Coronary artery (tissue), 2 donors: ENCODE measurements at regions not wholly inside any gene's neighbourhood (a gene's known extent, or its start where the extent isn't known, plus 50 kb on each side); places are given as distances from the start of the nearest gene placed in this dataset.

Source experiments
- DNase-seq: peaks from one replicate; pipeline ENCODE4 v3.0.0-alpha.2; 2017; ENCODE audit warnings: low spot score
- H3K27ac ChIP-seq, 2 donors: fragments of 200-600 bp; sonication (generic); one replicate each; pipeline ENCODE4 v1.5.1; 2016 to 2019
- H3K4me3 ChIP-seq: fragments of 200-600 bp; sonication (generic); 2 replicates; pipeline ENCODE4 v1.5.1; 2016; ENCODE audit warnings: mild to moderate bottlenecking, moderate library complexity
- TF ChIP-seq, protein P1 (sequence below): fragments of 200-600 bp; sonication (generic); IDR thresholded peaks from one replicate; pipeline ENCODE4 v1.5.1; 2019; ENCODE audit warnings: antibody characterized with exemption

- Histone ChIP-seq H3K4me3 (no peak overlapping the region), H3K27ac (no peak overlapping the region)
- TF ChIP-seq, protein P1, sequence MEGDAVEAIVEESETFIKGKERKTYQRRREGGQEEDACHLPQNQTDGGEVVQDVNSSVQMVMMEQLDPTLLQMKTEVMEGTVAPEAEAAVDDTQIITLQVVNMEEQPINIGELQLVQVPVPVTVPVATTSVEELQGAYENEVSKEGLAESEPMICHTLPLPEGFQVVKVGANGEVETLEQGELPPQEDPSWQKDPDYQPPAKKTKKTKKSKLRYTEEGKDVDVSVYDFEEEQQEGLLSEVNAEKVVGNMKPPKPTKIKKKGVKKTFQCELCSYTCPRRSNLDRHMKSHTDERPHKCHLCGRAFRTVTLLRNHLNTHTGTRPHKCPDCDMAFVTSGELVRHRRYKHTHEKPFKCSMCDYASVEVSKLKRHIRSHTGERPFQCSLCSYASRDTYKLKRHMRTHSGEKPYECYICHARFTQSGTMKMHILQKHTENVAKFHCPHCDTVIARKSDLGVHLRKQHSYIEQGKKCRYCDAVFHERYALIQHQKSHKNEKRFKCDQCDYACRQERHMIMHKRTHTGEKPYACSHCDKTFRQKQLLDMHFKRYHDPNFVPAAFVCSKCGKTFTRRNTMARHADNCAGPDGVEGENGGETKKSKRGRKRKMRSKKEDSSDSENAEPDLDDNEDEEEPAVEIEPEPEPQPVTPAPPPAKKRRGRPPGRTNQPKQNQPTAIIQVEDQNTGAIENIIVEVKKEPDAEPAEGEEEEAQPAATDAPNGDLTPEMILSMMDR = no peak
- DNase-seq = no peak
Measured at GRCh38 chr6:9784786-9785185, 630.1 kb downstream of the TFAP2A start.

GRCh38 chr6:9783567-9783966, 631.3 kb downstream of the TFAP2A start:
- DNase-seq = no peak
- Histone ChIP-seq H3K27ac (no peak overlapping the region), H3K4me3 (no peak overlapping the region)
- TF ChIP-seq, protein P1 = no peak

GRCh38 chr6:9766240-9766915, 648.5 kb downstream of the TFAP2A start:
- Histone ChIP-seq H3K27ac (no peak overlapping the region), H3K4me3 (no peak overlapping the region)
- DNase-seq = no peak
- TF ChIP-seq, protein P1 = no peak

DNA sequence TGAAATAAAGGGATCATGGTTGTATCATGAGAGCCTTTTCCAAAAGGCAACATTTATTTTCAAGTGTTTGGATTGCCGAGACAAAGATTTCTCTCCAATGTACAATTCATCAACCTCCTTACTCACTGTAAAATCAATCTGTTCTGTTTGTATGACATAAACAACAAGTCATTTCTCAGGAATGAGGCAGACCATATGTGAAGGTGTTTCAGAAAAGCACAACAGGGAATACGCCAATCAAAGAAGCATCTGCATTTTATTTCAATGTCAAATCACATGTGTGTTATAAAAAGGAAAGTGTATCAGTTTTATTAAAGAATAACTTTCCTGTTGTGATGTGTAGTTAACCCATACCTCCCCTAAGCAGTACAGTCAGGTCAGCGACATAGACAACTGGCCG, 653.7 kb downstream of the TFAP2A start:
- TF ChIP-seq, protein P1 = no peak
- Histone ChIP-seq H3K4me3 (no peak overlapping the region), H3K27ac (no peak overlapping the region)
- no peak for DNase-seq

DNA sequence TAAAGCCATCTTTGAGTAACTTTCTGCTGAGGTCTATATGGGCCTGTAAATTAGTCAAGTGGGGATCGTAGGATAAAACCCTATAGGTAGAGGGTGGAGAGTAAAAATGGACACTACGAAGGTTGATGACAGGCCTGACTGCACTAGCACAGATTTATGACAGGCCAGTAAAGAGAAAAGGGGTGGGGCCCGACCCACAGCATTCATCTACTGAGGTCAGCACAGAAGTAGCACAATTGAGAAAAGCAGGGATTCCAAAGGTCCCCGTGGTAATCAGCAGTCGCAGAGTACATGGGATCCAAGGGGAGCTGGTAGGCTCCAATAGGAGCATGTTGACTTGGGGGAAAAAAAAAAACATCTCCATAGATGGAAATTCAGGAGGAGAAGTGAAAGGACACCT, 660.4 kb downstream of the TFAP2A start:
- no peak overlapping the region for H3K4me3 ChIP-seq
- TF ChIP-seq, protein P1 = no peak
- no peak for DNase-seq
- H3K27ac ChIP-seq = no peak overlapping the region

DNA sequence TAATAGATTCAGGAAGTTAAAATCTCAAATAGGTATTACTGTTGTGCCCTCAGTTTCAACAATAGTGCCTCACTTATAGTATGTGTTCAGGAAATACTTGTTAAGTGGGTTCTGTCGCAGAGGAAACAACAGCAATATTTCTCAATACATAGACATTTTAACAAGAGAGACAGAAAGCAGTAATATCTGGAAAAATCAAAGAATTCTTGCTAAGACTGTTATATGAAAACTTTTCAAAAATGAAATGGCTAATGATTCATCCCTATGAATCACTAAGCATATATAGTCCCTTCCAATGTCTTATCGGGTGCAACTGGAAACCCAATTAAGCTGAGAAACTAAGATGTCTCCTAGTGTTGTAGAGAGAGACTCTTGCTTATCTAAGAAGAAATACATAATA, 668.9 kb downstream of the TFAP2A start:
- Histone ChIP-seq H3K4me3 (no peak overlapping the region), H3K27ac (no peak overlapping the region)
- TF ChIP-seq, protein P1 = no peak
- no peak for DNase-seq

GRCh38 chr6:9745476-9745875, 669.4 kb downstream of the TFAP2A start:
- DNase-seq = no peak
- no peak overlapping the region for H3K4me3 ChIP-seq
- TF ChIP-seq, protein P1 = no peak
- H3K27ac ChIP-seq = no peak overlapping the region
